Activated CD4-positive, alpha-beta memory T cell treated with anti-CD3 and anti-CD28 coated beads for 36 hours (primary cell): ENCODE measurements at regions not wholly inside any gene's neighbourhood (a gene's known extent, or its start where the extent isn't known, plus 50 kb on each side); places are given as distances from the start of the nearest gene placed in this dataset.

Experiments
- CTCF ChIA-PET: fragments of 350-600 bp; sonication (Branson Sonifier 250); formaldehyde crosslinking; loops from one replicate; lab custom pipeline; 2021; ENCODE audit warnings: antibody characterized with exemption, inconsistent platforms; lab: Charles Lee
- POLR2A ChIA-PET: fragments of 350-600 bp; sonication (Branson Sonifier 250); formaldehyde crosslinking; loops from one replicate; lab custom pipeline; 2021; ENCODE audit warnings: antibody characterized with exemption; lab: Charles Lee
- DNase-seq: peaks from one replicate; pipeline ENCODE4 v3.0.0-alpha.2; 2020
- H3K27ac Mint-ChIP-seq: one replicate; pipeline ENCODE4 v1.8.0; 2021; ENCODE audit warnings: mixed read lengths
- H3K27me3 Mint-ChIP-seq: one replicate; pipeline ENCODE4 v1.8.0; 2021; ENCODE audit warnings: mixed read lengths
- H3K36me3 Mint-ChIP-seq: one replicate; pipeline ENCODE4 v1.8.0; 2021; ENCODE audit warnings: mixed read lengths
- H3K4me1 Mint-ChIP-seq: one replicate; pipeline ENCODE4 v1.8.0; 2021; ENCODE audit warnings: low read depth, mixed read lengths
- H3K4me3 Mint-ChIP-seq: one replicate; pipeline ENCODE4 v1.8.0; 2021; ENCODE audit warnings: mild to moderate bottlenecking, mixed read lengths
- H3K9me3 Mint-ChIP-seq: one replicate; pipeline ENCODE4 v1.8.0; 2021; ENCODE audit warnings: mixed read lengths
- intact Hi-C: fragments of 100-400 bp; cut with micrococcal nuclease; formaldehyde crosslinking; loops from one replicate; pipeline ENCODE4 v1.15.1; 2023

DNA sequence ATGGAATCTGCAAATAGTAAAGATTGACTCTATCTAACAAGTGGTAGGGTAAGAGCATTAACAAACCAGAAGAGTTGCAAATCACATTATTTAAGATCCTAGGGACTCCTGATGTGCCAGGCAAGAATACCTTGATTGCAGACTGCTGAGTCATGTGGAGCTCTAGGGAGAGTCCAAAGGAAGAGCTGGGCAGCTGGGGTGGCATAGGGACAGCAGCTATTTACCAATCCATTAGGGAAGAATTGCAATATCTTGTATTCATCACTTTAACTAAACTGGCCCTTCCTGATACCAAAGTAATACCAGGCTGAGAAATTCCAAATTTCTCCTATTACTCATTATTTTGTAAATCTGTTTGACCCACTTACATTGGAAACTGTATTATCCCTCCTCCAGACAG, 52.2 kb upstream of the ACP3 start:
- Mint-ChIP-seq H3K9me3 (no peaks in the 10 kb centered on the region), H3K27ac (no peak overlapping the region), H3K36me3 (no peaks in the 10 kb centered on the region), H3K4me3 (no peak overlapping the region), H3K27me3 (peaks cover 8% of the 10 kb centered on the region), H3K4me1 (no peaks in the 10 kb centered on the region)
- intact Hi-C loops, result no loop called here
- DNase-seq, result no peak
- CTCF ChIA-PET, result no interaction called here
- POLR2A ChIA-PET, result no interaction called here

DNA sequence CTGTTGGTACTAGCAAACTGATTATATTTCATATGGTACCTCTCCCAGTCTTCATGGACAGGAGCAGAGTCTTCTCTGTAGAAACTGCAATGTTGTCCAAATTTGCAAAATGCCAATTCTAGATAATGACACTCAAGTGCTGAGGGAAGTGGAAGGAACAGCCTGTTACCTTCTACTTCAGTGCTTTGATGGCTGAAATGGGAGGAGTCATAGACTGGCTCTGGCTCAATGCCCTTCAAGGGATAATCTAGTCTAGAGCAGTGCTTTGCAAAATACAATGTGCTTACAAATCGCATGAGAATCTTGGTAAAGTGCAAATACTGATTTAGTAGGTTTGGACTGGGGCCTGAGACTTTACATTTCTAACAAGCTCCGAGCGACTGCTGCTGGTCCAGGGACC, 51.7 kb upstream of the ACP3 start:
- Mint-ChIP-seq H3K4me1 (no peaks in the 10 kb centered on the region), H3K9me3 (no peaks in the 10 kb centered on the region), H3K36me3 (no peaks in the 10 kb centered on the region), H3K27ac (no peak overlapping the region), H3K4me3 (no peak overlapping the region), H3K27me3 (peaks cover 8% of the 10 kb centered on the region)
- intact Hi-C loops, result no loop called here
- POLR2A ChIA-PET, result no interaction called here
- CTCF ChIA-PET, result no interaction called here
- DNase-seq, result no peak

DNA sequence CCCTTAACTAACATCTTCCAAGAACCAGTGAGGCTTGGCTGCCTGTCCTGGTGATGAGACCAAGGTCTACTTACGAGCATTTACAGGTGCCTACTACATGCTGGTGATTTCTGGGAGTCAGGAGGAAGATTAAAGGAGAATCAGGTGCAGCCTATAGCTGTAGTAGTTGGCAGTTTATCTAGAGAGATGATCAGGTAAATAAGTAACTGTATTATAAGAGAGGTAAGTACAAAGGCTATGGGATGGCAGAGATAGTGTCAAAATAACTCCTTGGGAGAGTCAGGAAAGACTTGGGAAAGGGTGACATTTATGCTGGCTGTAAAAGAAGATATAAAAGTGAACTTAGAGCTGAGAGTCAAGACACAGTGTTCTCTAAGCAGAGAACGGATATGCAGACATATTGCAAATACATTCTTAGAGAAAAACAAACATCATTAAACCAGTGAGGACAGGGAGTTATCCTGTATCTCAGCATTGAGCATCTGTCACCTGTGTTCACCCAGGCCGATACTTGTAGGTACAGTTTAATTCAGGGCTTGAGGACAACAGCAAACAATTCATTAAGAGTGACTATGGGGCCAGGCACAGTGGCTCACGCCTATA, 49.7 kb upstream of the ACP3 start:
- POLR2A ChIA-PET, result no interaction called here
- H3K36me3 Mint-ChIP-seq, result no peaks in the 10 kb centered on the region

More for the DNA sequence above, 49.7 kb upstream of the ACP3 start:
- H3K27ac Mint-ChIP-seq, result no peak overlapping the region
- intact Hi-C loops, result no loop called here
- H3K4me3 Mint-ChIP-seq, result no peak overlapping the region
- H3K4me1 Mint-ChIP-seq, result no peaks in the 10 kb centered on the region
- peaks cover 8% of the 10 kb centered on the region for H3K27me3 Mint-ChIP-seq
- CTCF ChIA-PET, result no interaction called here
- no peaks in the 10 kb centered on the region for H3K9me3 Mint-ChIP-seq
- DNase-seq, result no peak
